ENCODE measurements at regions not wholly inside any gene's neighbourhood (a gene's known extent, or its start where the extent isn't known, plus 50 kb on each side); places are given as distances from the start of the nearest gene placed in this dataset.

GRCh38 chr2:67570611-67571010 lies 173.5 kb downstream of the ETAA1 start:
- DNase-seq (ENCODE audit: low spot score), result no peak
- TF ChIP-seq CTCF (IDR thresholded peaks at IDR 0.05; ENCODE audit: extremely low read depth, missing control alignments), result no peak

GRCh38 chr2:67571785-67572718 lies 174.9 kb downstream of the ETAA1 start:
- DNase-seq (ENCODE audit: low spot score), result no peak
- TF ChIP-seq CTCF (IDR thresholded peaks at IDR 0.05; ENCODE audit: extremely low read depth, missing control alignments), result no peak

- no peak for TF ChIP-seq CTCF (IDR thresholded peaks at IDR 0.05; ENCODE audit: extremely low read depth, missing control alignments)
These were observed 175.7 kb downstream of the ETAA1 start for GRCh38 chr2:67572721-67573435.

GRCh38 chr2:67574230-67574629 lies 177.1 kb downstream of the ETAA1 start:
- DNase-seq (ENCODE audit: low spot score), result no peak
- no peak for TF ChIP-seq CTCF (IDR thresholded peaks at IDR 0.05; ENCODE audit: extremely low read depth, missing control alignments)

More at GRCh38 chr2:67572721-67573435, 175.7 kb downstream of the ETAA1 start:
- no peak for DNase-seq (ENCODE audit: low spot score)

- TF ChIP-seq CTCF (IDR thresholded peaks at IDR 0.05; ENCODE audit: extremely low read depth, missing control alignments), result no peak
These were observed 179.1 kb downstream of the ETAA1 start for GRCh38 chr2:67576226-67576625.

GRCh38 chr2:67576991-67577390 lies 179.9 kb downstream of the ETAA1 start:
- no peak for TF ChIP-seq CTCF (IDR thresholded peaks at IDR 0.05; ENCODE audit: extremely low read depth, missing control alignments)

More at GRCh38 chr2:67576226-67576625, 179.1 kb downstream of the ETAA1 start:
- no peak for DNase-seq (ENCODE audit: low spot score)

GRCh38 chr2:67579216-67579615 lies 182.1 kb downstream of the ETAA1 start:
- no peak for TF ChIP-seq CTCF (IDR thresholded peaks at IDR 0.05; ENCODE audit: extremely low read depth, missing control alignments)
- no peak for DNase-seq (ENCODE audit: low spot score)

More at GRCh38 chr2:67576991-67577390, 179.9 kb downstream of the ETAA1 start:
- no peak for DNase-seq (ENCODE audit: low spot score)

All from GM20000 (cell line).